IMR-90 (cell line): ENCODE measurements at regions not wholly inside any gene's neighbourhood (a gene's known extent, or its start where the extent isn't known, plus 50 kb on each side); places are given as distances from the start of the nearest gene placed in this dataset.
"Not testable (repeated sequence)": the region's sequence is repeated elsewhere in the genome, so short reads cannot be mapped to it uniquely, and the experiment has no call there.

Source experiments
- ATAC-seq: fragments of 200-7000 bp; cut with Tn5 transposase; 2 replicates; pipeline ENCODE4 v1.9.1; 2020; ENCODE audit warnings: low read depth, mild to moderate bottlenecking, moderate library complexity
- BruUV-seq: library from RNA; stranded (reverse); fragments of 400-500 nt; replicated peaks from 2 replicates; lab custom pipeline; 2021; lab: Mats Ljungman, UMichigan
- CTCF ChIA-PET: fragments of 300-600 bp; formaldehyde crosslinking; extraction: SDS; loops from one replicate; lab custom pipeline; 2021; ENCODE audit warnings: antibody characterized with exemption; lab: Yijun Ruan, JAX
- POLR2A ChIA-PET: fragments of 300-600 bp; sonication (Branson Sonifier 250); formaldehyde crosslinking; loops from one replicate; lab custom pipeline; 2022; ENCODE audit warnings: antibody characterized with exemption; ENCODE audit not compliant: unreplicated experiment; lab: Charles Lee
- DNase-seq: peaks from one replicate; pipeline ENCODE4 v3.0.0; 2013
- H2AFZ ChIP-seq: replicated peaks from 2 replicates; pipeline ENCODE3; 2013; ENCODE audit warnings: low read length, mild to moderate bottlenecking; ENCODE audit not compliant: poor library complexity
- H2AK5ac ChIP-seq: 2 replicates; pipeline ENCODE4 v1.6.1; 2013; ENCODE audit warnings: low read depth, low read length, inconsistent platforms
- H2AK9ac ChIP-seq: replicated peaks from 2 replicates; pipeline ENCODE3; 2013; ENCODE audit warnings: mild to moderate bottlenecking, low read depth, low read length, moderate library complexity; ENCODE audit not compliant: poor library complexity
- H2BK120ac ChIP-seq: 2 replicates; pipeline ENCODE4 v1.6.1; 2013; ENCODE audit warnings: low read depth, low read length, inconsistent platforms
- H2BK15ac ChIP-seq: 3 replicates; pipeline ENCODE4 v1.6.1; 2013; ENCODE audit warnings: low read depth, low read length, inconsistent platforms
- H2BK20ac ChIP-seq: 2 replicates; pipeline ENCODE4 v1.6.1; 2013; ENCODE audit warnings: low read depth, mild to moderate bottlenecking, inconsistent platforms, low read length, moderate library complexity
- H2BK5ac ChIP-seq: 2 replicates; pipeline ENCODE4 v1.6.1; 2013; ENCODE audit warnings: mild to moderate bottlenecking, low read depth, low read length, inconsistent platforms; ENCODE audit not compliant: poor library complexity, severe bottlenecking
- H3K14ac ChIP-seq: replicated peaks from 2 replicates; pipeline ENCODE4 v1.6.1; 2013; ENCODE audit warnings: low read depth, low read length, inconsistent platforms
- H3K18ac ChIP-seq: 2 replicates; pipeline ENCODE4 v1.6.1; 2013; ENCODE audit warnings: low read depth, low read length, control low read depth
- H3K23ac ChIP-seq: 2 replicates; pipeline ENCODE4 v1.6.1; 2013; ENCODE audit warnings: low read depth, low read length, inconsistent platforms
- H3K27ac ChIP-seq: 2 replicates; pipeline ENCODE4 v1.5.1; 2013; ENCODE audit warnings: mild to moderate bottlenecking, control low read depth, low read length; ENCODE audit not compliant: insufficient read depth
- H3K27me3 ChIP-seq: 2 replicates; pipeline ENCODE4 v1.6.1; 2013; ENCODE audit warnings: low read length; ENCODE audit not compliant: control insufficient read depth, insufficient read depth
- H3K36me3 ChIP-seq: 2 replicates; pipeline ENCODE4 v1.6.1; 2013; ENCODE audit warnings: low read length, mixed read lengths; ENCODE audit not compliant: control insufficient read depth, insufficient read depth
- H3K4ac ChIP-seq: 2 replicates; pipeline ENCODE4 v1.6.1; 2013; ENCODE audit warnings: low read depth, low read length, inconsistent platforms
- H3K4me1 ChIP-seq: 2 replicates; pipeline ENCODE4 v1.6.1; 2013; ENCODE audit warnings: low read length, mixed read lengths; ENCODE audit not compliant: control insufficient read depth, insufficient read depth
- H3K4me2 ChIP-seq: 2 replicates; pipeline ENCODE4 v1.6.1; 2013; ENCODE audit warnings: low read depth, mild to moderate bottlenecking, control low read depth, low read length, moderate library complexity
- H3K4me3 ChIP-seq: 2 replicates; pipeline ENCODE4 v1.5.1; 2013; ENCODE audit warnings: low read depth, mild to moderate bottlenecking, control low read depth, low read length, moderate library complexity; ENCODE audit not compliant: insufficient read depth
- H3K56ac ChIP-seq: 2 replicates; pipeline ENCODE4 v1.6.1; 2013; ENCODE audit warnings: low read length, inconsistent platforms; ENCODE audit not compliant: insufficient read depth; ENCODE audit errors: extremely low read depth
- H3K79me1 ChIP-seq, 2 experiments: 2 replicates each; pipeline ENCODE4 v1.6.1; 2013; ENCODE audit warnings: low read length in 2 of 2, inconsistent platforms in 1 of 2, low read depth in 1 of 2
- H3K9ac ChIP-seq: 2 replicates; pipeline ENCODE4 v1.6.1; 2013; ENCODE audit warnings: low read depth, low read length, control low read depth
- H3K9me1 ChIP-seq: 2 replicates; pipeline ENCODE4 v1.6.1; 2013; ENCODE audit warnings: low read length, inconsistent platforms; ENCODE audit not compliant: insufficient read depth
- H3K9me3 ChIP-seq: 2 replicates; pipeline ENCODE4 v1.6.1; 2013; ENCODE audit warnings: low read length; ENCODE audit not compliant: control insufficient read depth, insufficient read depth
- H4K20me1 ChIP-seq: 2 replicates; pipeline ENCODE4 v1.6.1; 2013; ENCODE audit warnings: low read length, inconsistent platforms; ENCODE audit not compliant: insufficient read depth
- H4K5ac ChIP-seq: 2 replicates; pipeline ENCODE4 v1.6.1; 2013; ENCODE audit warnings: mild to moderate bottlenecking, low read depth, low read length, control low read depth
- H4K8ac ChIP-seq, 2 experiments: 2 replicates each; pipeline ENCODE4 v1.6.1; 2013; ENCODE audit warnings: low read depth in 2 of 2, low read length in 2 of 2, control low read depth in 1 of 2, inconsistent platforms in 1 of 2
- H4K91ac ChIP-seq: 2 replicates; pipeline ENCODE4 v1.6.1; 2013; ENCODE audit warnings: low read depth, low read length, inconsistent platforms; ENCODE audit not compliant: insufficient read depth
- WGBS, 2 experiments: methylation state at CpG; one replicate each; pipeline versions ENCODE4 v1.1.5 to v1.1.7; 2013; ENCODE audit warnings: missing lambda C conversion rate in 2 of 2; ENCODE audit not compliant: insufficient read length in 1 of 2; ENCODE audit errors: extremely low coverage in 2 of 2; 5-methylcytosine and 5-hydroxymethylcytosine counted together
- dilution Hi-C: fragments of 300-500 bp; cut with HindIII; formaldehyde crosslinking; loops from one replicate; pipeline ENCODE4 v1.14.3; 2018; ENCODE audit warnings: low sequenced_read_pairs; ENCODE audit not compliant: unreplicated experiment
- in situ Hi-C: fragments of 300-500 bp; cut with MboI; formaldehyde crosslinking; loops from 3 replicates; pipeline ENCODE4 v1.14.3; 2019; ENCODE audit warnings: low sequenced_read_pairs, inconsistent platforms, mixed read lengths
- intact Hi-C: fragments of 100-400 bp; cut with micrococcal nuclease; formaldehyde crosslinking; loops from 2 replicates; pipeline ENCODE4 v1.10.0; 2022

GRCh38 chr12:97076912-97077311 is 169.9 kb downstream of the NEDD1 start:
- dilution Hi-C loops, H3K27ac ChIP-seq, H2BK15ac ChIP-seq, H2BK5ac ChIP-seq, H3K4ac ChIP-seq, H2BK20ac ChIP-seq, H3K9ac ChIP-seq, H4K91ac ChIP-seq, H3K14ac ChIP-seq, CTCF ChIA-PET, H4K20me1 ChIP-seq, H2BK120ac ChIP-seq, H3K56ac ChIP-seq, H3K27me3 ChIP-seq, H3K23ac ChIP-seq, DNase-seq, H4K5ac ChIP-seq, H2AFZ ChIP-seq, H3K4me1 ChIP-seq, BruUV-seq, H4K8ac ChIP-seq, H3K36me3 ChIP-seq, H3K4me3 ChIP-seq, H3K4me2 ChIP-seq, H3K18ac ChIP-seq, ATAC-seq, H3K79me1 ChIP-seq, H3K9me1 ChIP-seq, H2AK9ac ChIP-seq, H2AK5ac ChIP-seq, in situ Hi-C loops, POLR2A ChIA-PET, H3K9me3 ChIP-seq, intact Hi-C loops: not testable (repeated sequence)
- WGBS, 2 experiments = no CpG with 5 or more reads among the region's 9 CpGs
